H1 (cell line): ENCODE measurements at regions not wholly inside any gene's neighbourhood (a gene's known extent, or its start where the extent isn't known, plus 50 kb on each side); places are given as distances from the start of the nearest gene placed in this dataset.

Experiments
- CTCF ChIA-PET: fragments of 300-600 bp; sonication (Branson Sonifier 250); formaldehyde crosslinking; loops from one replicate; lab custom pipeline; 2021; ENCODE audit not compliant: partially characterized antibody; lab: Charles Lee
- POLR2A ChIA-PET: fragments of 300-600 bp; sonication (Branson Sonifier 250); formaldehyde crosslinking; loops from one replicate; lab custom pipeline; 2021; ENCODE audit warnings: inconsistent platforms; ENCODE audit not compliant: partially characterized antibody; lab: Charles Lee
- DNase-seq, 2 experiments: peaks; one replicate each; pipeline versions ENCODE4 v3.0.0 to v3.0.0-alpha.2; 2010 to 2022; ENCODE audit warnings: low spot score in 2 of 2, low read depth in 1 of 2, mixed read lengths in 1 of 2
- FAIRE-seq: peaks from 2 replicates; lab custom pipeline; 2011; peaks lifted over from hg19 to GRCh38; lab: Jason Lieb, UNC
- H2AFZ ChIP-seq: 2 replicates; pipeline ENCODE4 v1.8.1; 2012; ENCODE audit warnings: low read length, inconsistent platforms
- H2AK5ac ChIP-seq: 2 replicates; pipeline ENCODE4 v1.6.1; 2013; ENCODE audit warnings: low read depth, low read length
- H2BK120ac ChIP-seq: replicated peaks from 2 replicates; pipeline ENCODE3; 2013; ENCODE audit warnings: low read depth, low read length, inconsistent platforms
- H2BK12ac ChIP-seq: 2 replicates; pipeline ENCODE4 v1.6.1; 2013; ENCODE audit warnings: low read depth, low read length
- H2BK15ac ChIP-seq: 2 replicates; pipeline ENCODE4 v1.6.1; 2013; ENCODE audit warnings: low read length
- H2BK20ac ChIP-seq: 2 replicates; pipeline ENCODE4 v1.6.1; 2013; ENCODE audit warnings: low read length
- H2BK5ac ChIP-seq: 2 replicates; pipeline ENCODE4 v1.6.1; 2013; ENCODE audit warnings: low read depth, low read length
- H3K14ac ChIP-seq: 2 replicates; pipeline ENCODE4 v1.6.1; 2013; ENCODE audit warnings: inconsistent platforms; ENCODE audit not compliant: insufficient read length
- H3K18ac ChIP-seq: 2 replicates; pipeline ENCODE4 v1.6.1; 2013; ENCODE audit warnings: low read length; ENCODE audit errors: extremely low read depth
- H3K23ac ChIP-seq: 2 replicates; pipeline ENCODE4 v1.6.1; 2013; ENCODE audit warnings: inconsistent platforms; ENCODE audit not compliant: insufficient read length
- H3K23me2 ChIP-seq: 2 replicates; pipeline ENCODE4 v1.6.1; 2013; ENCODE audit warnings: low read depth, low read length
- H3K27ac ChIP-seq: 2 replicates; pipeline ENCODE4 v1.6.1; 2011; ENCODE audit warnings: low read depth, low read length, inconsistent platforms
- H3K27me3 ChIP-seq, 4 experiments: replicated peaks in 1 of 4; 1 replicate in 1 of 4; 2 replicates in 3 of 4; pipeline versions ENCODE4 v1.6.1 to v1.8.1; 2011 to 2013; ENCODE audit warnings: low read length in 3 of 4, mild to moderate bottlenecking in 3 of 4, inconsistent platforms in 2 of 4, mixed read lengths in 2 of 4, moderate library complexity in 1 of 4; ENCODE audit not compliant: control insufficient read depth in 3 of 4, insufficient read depth in 3 of 4; ENCODE audit errors: extremely low read depth in 1 of 4
- H3K36me3 ChIP-seq, 4 experiments: 2 replicates each; pipeline versions ENCODE4 v1.6.1 to v1.8.1; 2011 to 2013; ENCODE audit warnings: mild to moderate bottlenecking in 4 of 4, low read length in 3 of 4, moderate library complexity in 2 of 4, control low read depth in 1 of 4, inconsistent platforms in 1 of 4; ENCODE audit not compliant: insufficient read depth in 4 of 4, control insufficient read depth in 2 of 4
- H3K4ac ChIP-seq: replicated peaks from 2 replicates; pipeline ENCODE3; 2013; ENCODE audit warnings: low read length, low read depth, mixed read lengths, inconsistent platforms; ENCODE audit not compliant: insufficient read length
- H3K4me1 ChIP-seq, 4 experiments: replicated peaks in 1 of 4; 1 replicate in 1 of 4; 2 replicates in 3 of 4; pipeline versions ENCODE4 v1.6.1 to v1.8.1; 2011 to 2013; ENCODE audit warnings: low read length in 3 of 4, inconsistent platforms in 2 of 4, mixed read lengths in 1 of 4; ENCODE audit not compliant: insufficient read depth in 4 of 4, control insufficient read depth in 3 of 4
- H3K4me2 ChIP-seq, 2 experiments: 2 replicates each; pipeline versions ENCODE4 v1.6.1 to v1.8.1; 2011 to 2013; ENCODE audit warnings: low read depth in 2 of 2, low read length in 2 of 2, control low read depth in 1 of 2, inconsistent platforms in 1 of 2, mild to moderate bottlenecking in 1 of 2; ENCODE audit not compliant: insufficient read depth in 1 of 2
- H3K4me3 ChIP-seq, 4 experiments: fragments of 200-600, 300-600 bp in 1 of 4; sonication (generic), shearing (Covaris generic), sonication (Bioruptor Twin) in 1 of 4; 2 replicates each; pipeline versions ENCODE4 v1.5.1 to v1.8.1; 2011 to 2016; ENCODE audit warnings: low read length in 4 of 4, low read depth in 3 of 4, control low read depth in 2 of 4, inconsistent platforms in 2 of 4, mild to moderate bottlenecking in 2 of 4, mixed read lengths in 1 of 4, moderate library complexity in 1 of 4; ENCODE audit not compliant: insufficient read depth in 2 of 4; ENCODE audit errors: extremely low read depth in 1 of 4
- H3K56ac ChIP-seq: replicated peaks from 2 replicates; pipeline ENCODE3; 2013; ENCODE audit warnings: low read depth, mild to moderate bottlenecking, mixed read lengths, low read length, inconsistent platforms; ENCODE audit not compliant: insufficient read length
- H3K79me1 ChIP-seq: 2 replicates; pipeline ENCODE4 v1.6.1; 2013; ENCODE audit warnings: low read depth, low read length, control low read depth
- H3K79me2 ChIP-seq, 2 experiments: 2 replicates each; pipeline versions ENCODE4 v1.6.1 to v1.8.1; 2012 to 2013; ENCODE audit warnings: low read length in 2 of 2, mild to moderate bottlenecking in 2 of 2, inconsistent platforms in 1 of 2; ENCODE audit not compliant: insufficient read depth in 2 of 2, control insufficient read depth in 1 of 2
- H3K9ac ChIP-seq, 4 experiments: replicated peaks in 1 of 4; 1 replicate in 1 of 4; 2 replicates in 3 of 4; pipeline versions ENCODE4 v1.6.1 to v1.8.1; 2011 to 2013; ENCODE audit warnings: low read depth in 3 of 4, low read length in 3 of 4, control low read depth in 2 of 4, mild to moderate bottlenecking in 2 of 4, moderate library complexity in 2 of 4, inconsistent platforms in 1 of 4; ENCODE audit errors: extremely low read depth in 1 of 4
- H3K9me3 ChIP-seq, 2 experiments: 2 replicates each; pipeline versions ENCODE4 v1.6.1 to v1.8.1; 2012 to 2013; ENCODE audit warnings: mild to moderate bottlenecking in 2 of 2, moderate library complexity in 2 of 2, control low read depth in 1 of 2, inconsistent platforms in 1 of 2, low read depth in 1 of 2, low read length in 1 of 2, mixed read lengths in 1 of 2; ENCODE audit not compliant: insufficient read depth in 2 of 2
- H4K20me1 ChIP-seq, 2 experiments: replicated peaks in 1 of 2; 2 replicates each; pipeline versions ENCODE3 to v1.8.1; 2011 to 2013; ENCODE audit warnings: inconsistent platforms in 2 of 2, low read length in 2 of 2, mild to moderate bottlenecking in 1 of 2; ENCODE audit not compliant: insufficient read depth in 2 of 2, control insufficient read depth in 1 of 2
- H4K5ac ChIP-seq: 2 replicates; pipeline ENCODE4 v1.6.1; 2013; ENCODE audit warnings: low read length, low read depth, mixed read lengths, inconsistent platforms; ENCODE audit not compliant: insufficient read length
- H4K8ac ChIP-seq: 2 replicates; pipeline ENCODE4 v1.8.0; 2013; ENCODE audit warnings: mild to moderate bottlenecking, moderate library complexity, low read length, inconsistent platforms; ENCODE audit not compliant: insufficient read depth; ENCODE audit errors: extremely low read depth
- H4K91ac ChIP-seq: replicated peaks from 2 replicates; pipeline ENCODE3; 2013; ENCODE audit warnings: low read length, mixed read lengths, inconsistent platforms; ENCODE audit not compliant: insufficient read length
- CBX8 ChIP-seq: fragments of 300-800, 300-1000 bp; sonication (generic); IDR thresholded peaks from 2 replicates; pipeline ENCODE4 v1.7.1; 2016; ENCODE audit warnings: low read depth, low read length, borderline replicate concordance
- CREB1 ChIP-seq: IDR thresholded peaks from 2 replicates; pipeline ENCODE4 v1.6.1; 2012; ENCODE audit warnings: inconsistent platforms
- CTBP2 ChIP-seq: IDR thresholded peaks from 2 replicates; pipeline ENCODE4 v1.7.0; 2011; ENCODE audit warnings: borderline replicate concordance, mild to moderate bottlenecking, moderate library complexity, mixed read lengths, low read length; ENCODE audit not compliant: insufficient read depth, insufficient read length
- E2F6 ChIP-seq: IDR thresholded peaks from 2 replicates; pipeline ENCODE4 v1.6.1; 2012; ENCODE audit warnings: inconsistent platforms
- EP300 ChIP-seq, 2 experiments: IDR thresholded peaks; 1 replicate in 1 of 2; 2 replicates in 1 of 2; pipeline ENCODE4 v1.6.1; 2011 to 2012; ENCODE audit warnings: low read depth in 2 of 2, low read length in 2 of 2, mild to moderate bottlenecking in 2 of 2, borderline replicate concordance in 1 of 2, inconsistent platforms in 1 of 2, moderate library complexity in 1 of 2
- EZH2 ChIP-seq: fragments of 200-600 bp; sonication (generic); IDR thresholded peaks from 2 replicates; pipeline ENCODE4 v1.7.1; 2012; ENCODE audit warnings: low read depth, mild to moderate bottlenecking, moderate library complexity, low read length, inconsistent platforms; ENCODE audit not compliant: severe bottlenecking
- FOSL1 ChIP-seq: IDR thresholded peaks from 2 replicates; pipeline ENCODE4 v1.6.1; 2011; ENCODE audit warnings: mild to moderate bottlenecking, low read depth, low read length, moderate library complexity; ENCODE audit not compliant: insufficient read depth
- JUN ChIP-seq: IDR thresholded peaks from 2 replicates; pipeline ENCODE4 v1.6.1; 2011; ENCODE audit warnings: low read depth, mild to moderate bottlenecking, improper control_type of control experiment, low read length
- POLR2A ChIP-seq, 2 experiments: IDR thresholded peaks; 1 replicate in 1 of 2; 2 replicates in 1 of 2; pipeline ENCODE4 v1.6.1; 2011; ENCODE audit warnings: low read depth in 2 of 2, low read length in 2 of 2, mild to moderate bottlenecking in 2 of 2; ENCODE audit errors: control extremely low read depth in 1 of 2
- POLR2AphosphoS5 ChIP-seq: IDR thresholded peaks from 2 replicates; pipeline ENCODE4 v1.6.1; 2011; ENCODE audit warnings: low read depth, low read length
- SIRT6 ChIP-seq: IDR thresholded peaks from one replicate; pipeline ENCODE4 v1.7.1; 2012; ENCODE audit warnings: low read length, inconsistent platforms
- SP2 ChIP-seq: IDR thresholded peaks from 2 replicates; pipeline ENCODE4 v1.6.1; 2012; ENCODE audit warnings: mild to moderate bottlenecking, low read length, inconsistent platforms
- ZNF274 ChIP-seq: IDR thresholded peaks from 2 replicates; pipeline ENCODE4 v1.7.0; 2012; ENCODE audit warnings: low read length, borderline replicate concordance; ENCODE audit errors: extremely low read depth
- WGBS, 2 experiments: shearing (Covaris generic) in 1 of 2; methylation state at CpG; one replicate each; pipeline versions ENCODE4 v1.1.6 to v1.1.7; 2013 to 2015; ENCODE audit warnings: low lambda C conversion rate in 2 of 2, mixed read lengths in 2 of 2, inconsistent platforms in 1 of 2, low coverage in 1 of 2, missing lambda C conversion rate in 1 of 2; ENCODE audit not compliant: insufficient replicate concordance in 2 of 2, insufficient coverage in 1 of 2, insufficient read length in 1 of 2; ENCODE audit errors: extremely low coverage in 1 of 2, missing lambda C conversion rate in 1 of 2; 5-methylcytosine and 5-hydroxymethylcytosine counted together

- H3K79me2 ChIP-seq, result no peaks in the 10 kb centered on the region
- DNase-seq (no peak), FAIRE-seq (no peak)
- ChIA-PET POLR2A (no interaction called here), CTCF (no interaction called here)
- H3K56ac ChIP-seq, result no peak overlapping the region
- H2BK12ac ChIP-seq, result no peak overlapping the region
- no peak overlapping the region for H2BK15ac ChIP-seq
- H3K4ac ChIP-seq, result no peak overlapping the region
- no peak overlapping the region for H2AFZ ChIP-seq
- H4K91ac ChIP-seq, result no peak overlapping the region
- no peaks in the 10 kb centered on the region for H3K27me3 ChIP-seq
- H4K5ac ChIP-seq, result no peak overlapping the region
- no peak overlapping the region for H3K27ac ChIP-seq
- no peak overlapping the region for H2BK20ac ChIP-seq
- no peak overlapping the region for H2BK120ac ChIP-seq
- H2AK5ac ChIP-seq, result no peak overlapping the region
- 86% methylated on average over 1 of the region's 1 CpG; no CpG with 5 or more reads in 1 of the 2 experiments for WGBS, 2 experiments
- H3K23ac ChIP-seq, result no peak overlapping the region
- no peak overlapping the region for H3K4me3 ChIP-seq
- H3K4me1 ChIP-seq, result no peaks in the 10 kb centered on the region
- no peaks in the 10 kb centered on the region for H3K23me2 ChIP-seq
- H4K20me1 ChIP-seq, result no peaks in the 10 kb centered on the region
- no peaks in the 10 kb centered on the region for H3K79me1 ChIP-seq
- no peak overlapping the region for H3K4me2 ChIP-seq
- H3K36me3 ChIP-seq, result no peaks in the 10 kb centered on the region
- no peak overlapping the region for H2BK5ac ChIP-seq
- no peaks in the 10 kb centered on the region for H3K9me3 ChIP-seq
- no peak overlapping the region for H3K9ac ChIP-seq
- H3K14ac ChIP-seq, result no peak overlapping the region
- H3K18ac ChIP-seq, result no peak overlapping the region
- no peak overlapping the region for H4K8ac ChIP-seq
- TF ChIP-seq POLR2AphosphoS5, result no peak
- no peak for TF ChIP-seq EZH2
- TF ChIP-seq SIRT6, result no peak
- TF ChIP-seq JUN, result no peak
- TF ChIP-seq FOSL1, result no peak
- no peak for TF ChIP-seq EP300 (IDR thresholded peaks at IDR 0.05; ENCODE audit: borderline replicate concordance in 1 of 2, low read depth in 2 of 2, low read length in 2 of 2)
- no peak for TF ChIP-seq POLR2A (IDR thresholded peaks at IDR 0.05; ENCODE audit: control extremely low read depth in 1 of 2, low read depth in 2 of 2, low read length in 2 of 2)
- no peak for TF ChIP-seq CBX8
- no peak for TF ChIP-seq CTBP2
- no peak for TF ChIP-seq ZNF274
- TF ChIP-seq E2F6, result no peak
- TF ChIP-seq CREB1, result no peak
- no peak for TF ChIP-seq SP2
Measured at GRCh38 chr1:83131692-83131955, 867.3 kb downstream of the TTLL7 start.
